Testis (tissue), 2 donors: ENCODE measurements at regions not wholly inside any gene's neighbourhood (a gene's known extent, or its start where the extent isn't known, plus 50 kb on each side); places are given as distances from the start of the nearest gene placed in this dataset.
"Not testable (repeated sequence)": the region's sequence is repeated elsewhere in the genome, so short reads cannot be mapped to it uniquely, and the experiment has no call there.

Experiments
- CTCF ChIP-seq, 3 experiments: fragments of 450-650 bp in 2 of 3; fragments of 200-600 bp in 1 of 3; sonication (generic) in 1 of 3; IDR thresholded peaks; one replicate each; pipeline ENCODE4 v1.5.1; 2016 to 2019; ENCODE audit warnings: antibody characterized with exemption in 3 of 3, mild to moderate bottlenecking in 2 of 3, moderate library complexity in 1 of 3
- POLR2A ChIP-seq: fragments of 450-650 bp; IDR thresholded peaks from one replicate; pipeline ENCODE4 v1.6.1; 2017; ENCODE audit warnings: antibody characterized with exemption, mild to moderate bottlenecking, moderate library complexity

DNA sequence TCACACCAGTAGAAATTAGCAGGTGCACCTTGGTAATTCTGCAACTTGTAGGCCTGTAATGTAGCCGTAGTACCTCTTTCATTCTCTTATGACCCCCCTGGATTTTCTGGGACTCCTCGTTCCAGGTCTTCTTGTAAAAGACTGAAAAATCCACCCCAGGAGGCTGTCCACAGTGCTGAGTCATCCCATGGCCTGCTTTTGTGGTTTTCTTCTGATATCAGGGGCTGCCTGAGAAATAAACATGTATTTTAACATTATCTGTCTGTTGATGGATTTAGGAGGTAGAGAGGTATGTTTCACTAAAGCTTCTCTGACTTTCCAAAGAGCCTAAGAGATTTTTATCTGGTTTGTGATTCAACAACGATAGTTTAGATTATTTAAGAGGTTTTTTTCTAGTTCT lies 171.9 kb downstream of the RBMY1A1 start:
- not testable (repeated sequence) for TF ChIP-seq CTCF (IDR thresholded peaks at IDR 0.05); POLR2A
